ENCODE measurements at regions not wholly inside any gene's neighbourhood (a gene's known extent, or its start where the extent isn't known, plus 50 kb on each side); places are given as distances from the start of the nearest gene placed in this dataset.

DNA sequence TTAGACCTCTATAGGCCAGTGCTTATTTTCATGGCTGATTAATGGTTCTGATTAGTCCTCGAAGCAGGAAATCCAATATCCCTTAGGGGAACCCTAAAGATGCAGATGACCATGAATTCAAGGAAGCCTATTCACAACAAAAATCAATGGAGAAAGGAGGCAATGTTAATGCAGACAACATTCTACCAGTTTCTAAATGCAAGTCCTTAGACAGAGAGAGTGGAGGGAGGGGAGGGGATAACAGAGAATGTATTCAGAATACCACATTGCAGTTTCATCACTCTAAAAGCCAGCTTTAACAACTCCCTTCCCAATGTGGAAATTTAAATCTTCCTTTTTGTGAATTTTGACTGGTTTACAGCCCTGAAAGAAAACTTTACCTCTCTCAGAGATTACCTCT, 87.1 kb upstream of the POU3F2 start:
- Histone ChIP-seq H3K27ac (ENCODE audit: low read depth, low read length, poor library complexity, severe bottlenecking) (no peak overlapping the region), H3K9me3 (ENCODE audit: low read depth, low read length, poor library complexity, severe bottlenecking) (no peaks in the 10 kb centered on the region), H3K27me3 (replicated peaks; ENCODE audit: insufficient read depth, low read depth, low read length, poor library complexity) (no peaks in the 10 kb centered on the region), H3K4me1 (ENCODE audit: insufficient read depth, low read length, poor library complexity, severe bottlenecking) (no peaks in the 10 kb centered on the region), H3K4me3 (ENCODE audit: low read depth, low read length, poor library complexity, severe bottlenecking) (no peak overlapping the region), H3K36me3 (ENCODE audit: insufficient read depth, low read length, poor library complexity, severe bottlenecking) (no peaks in the 10 kb centered on the region)
- CTCF ChIA-PET, result no interaction called here
- TF ChIP-seq, protein P1, sequence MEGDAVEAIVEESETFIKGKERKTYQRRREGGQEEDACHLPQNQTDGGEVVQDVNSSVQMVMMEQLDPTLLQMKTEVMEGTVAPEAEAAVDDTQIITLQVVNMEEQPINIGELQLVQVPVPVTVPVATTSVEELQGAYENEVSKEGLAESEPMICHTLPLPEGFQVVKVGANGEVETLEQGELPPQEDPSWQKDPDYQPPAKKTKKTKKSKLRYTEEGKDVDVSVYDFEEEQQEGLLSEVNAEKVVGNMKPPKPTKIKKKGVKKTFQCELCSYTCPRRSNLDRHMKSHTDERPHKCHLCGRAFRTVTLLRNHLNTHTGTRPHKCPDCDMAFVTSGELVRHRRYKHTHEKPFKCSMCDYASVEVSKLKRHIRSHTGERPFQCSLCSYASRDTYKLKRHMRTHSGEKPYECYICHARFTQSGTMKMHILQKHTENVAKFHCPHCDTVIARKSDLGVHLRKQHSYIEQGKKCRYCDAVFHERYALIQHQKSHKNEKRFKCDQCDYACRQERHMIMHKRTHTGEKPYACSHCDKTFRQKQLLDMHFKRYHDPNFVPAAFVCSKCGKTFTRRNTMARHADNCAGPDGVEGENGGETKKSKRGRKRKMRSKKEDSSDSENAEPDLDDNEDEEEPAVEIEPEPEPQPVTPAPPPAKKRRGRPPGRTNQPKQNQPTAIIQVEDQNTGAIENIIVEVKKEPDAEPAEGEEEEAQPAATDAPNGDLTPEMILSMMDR (conservative IDR thresholded peaks at IDR 0.05; ENCODE audit: low read depth, low read length), result no peak
- no peak for TF ChIP-seq EZH2 (IDR thresholded peaks at IDR 0.05; ENCODE audit: borderline replicate concordance, low read depth, low read length, poor library complexity, severe bottlenecking)
- intact Hi-C loops (cut with micrococcal nuclease; ENCODE audit: unreplicated experiment), result no loop called here
- POLR2A ChIA-PET (ENCODE audit: low non-redundant PET), result no interaction called here
- DNase-seq (ENCODE audit: low spot score), result no peak
- no TSS peak for BruUV-seq (replicated peaks)

GRCh38 chr6:98747960-98748359, 86.4 kb upstream of the POU3F2 start:
- peak; percentile 5 for DNase-seq (ENCODE audit: low spot score)
- ChIA-PET CTCF (interaction anchor here (0.7 kb wide), 1 partner anchor 10 kb away, joined by 5 read pairs; no protein-coding TSS in a partner anchor), POLR2A (ENCODE audit: low non-redundant PET) (no interaction called here)
- Histone ChIP-seq H3K4me3 (ENCODE audit: low read depth, low read length, poor library complexity, severe bottlenecking) (no peak overlapping the region), H3K27ac (ENCODE audit: low read depth, low read length, poor library complexity, severe bottlenecking) (no peak overlapping the region), H3K9me3 (ENCODE audit: low read depth, low read length, poor library complexity, severe bottlenecking) (no peaks in the 10 kb centered on the region), H3K27me3 (replicated peaks; ENCODE audit: insufficient read depth, low read depth, low read length, poor library complexity) (no peaks in the 10 kb centered on the region), H3K36me3 (ENCODE audit: insufficient read depth, low read length, poor library complexity, severe bottlenecking) (no peaks in the 10 kb centered on the region), H3K4me1 (ENCODE audit: insufficient read depth, low read length, poor library complexity, severe bottlenecking) (no peaks in the 10 kb centered on the region)
- intact Hi-C loops (cut with micrococcal nuclease; ENCODE audit: unreplicated experiment), result no loop called here
- BruUV-seq (replicated peaks), result no TSS peak
- TF ChIP-seq EZH2 (IDR thresholded peaks at IDR 0.05; ENCODE audit: borderline replicate concordance, low read depth, low read length, poor library complexity, severe bottlenecking), result no peak
- TF ChIP-seq, protein P1 (conservative IDR thresholded peaks at IDR 0.05; ENCODE audit: low read depth, low read length), result no peak

DNA sequence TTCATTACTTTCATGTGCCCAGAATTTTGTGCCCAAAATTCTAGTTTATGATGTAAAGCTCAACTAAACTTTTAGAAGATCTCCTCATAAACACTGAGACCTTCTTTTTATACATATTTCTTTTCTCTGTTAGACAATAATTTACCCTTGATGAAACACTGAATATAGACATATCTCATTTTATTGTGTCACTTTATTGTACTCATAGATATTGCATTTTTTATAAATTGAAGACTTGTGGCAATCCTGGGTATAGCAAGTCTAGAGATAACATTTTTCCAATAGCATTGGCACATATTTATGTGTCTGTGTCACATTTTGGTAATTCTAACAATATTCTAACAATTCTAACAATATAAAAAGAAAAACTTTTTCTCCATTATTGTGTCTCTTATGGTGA, 74.9 kb upstream of the POU3F2 start:
- TF ChIP-seq, protein P1 (conservative IDR thresholded peaks at IDR 0.05; ENCODE audit: low read depth, low read length), result 0 out of 2 replicates have a peak, but pooled peaks have one; percentile 16
- TF ChIP-seq EZH2 (IDR thresholded peaks at IDR 0.05; ENCODE audit: borderline replicate concordance, low read depth, low read length, poor library complexity, severe bottlenecking), result no peak
- no peak for DNase-seq (ENCODE audit: low spot score)
- Histone ChIP-seq H3K9me3 (ENCODE audit: low read depth, low read length, poor library complexity, severe bottlenecking) (peaks cover 4% of the 10 kb centered on the region), H3K27me3 (replicated peaks; ENCODE audit: insufficient read depth, low read depth, low read length, poor library complexity) (no peaks in the 10 kb centered on the region), H3K27ac (ENCODE audit: low read depth, low read length, poor library complexity, severe bottlenecking) (no peak overlapping the region), H3K36me3 (ENCODE audit: insufficient read depth, low read length, poor library complexity, severe bottlenecking) (no peaks in the 10 kb centered on the region), H3K4me3 (ENCODE audit: low read depth, low read length, poor library complexity, severe bottlenecking) (no peak overlapping the region), H3K4me1 (ENCODE audit: insufficient read depth, low read length, poor library complexity, severe bottlenecking) (no peaks in the 10 kb centered on the region)
- POLR2A ChIA-PET (ENCODE audit: low non-redundant PET), result no interaction called here
- CTCF ChIA-PET, result no interaction called here
- BruUV-seq (replicated peaks), result no TSS peak
- intact Hi-C loops (cut with micrococcal nuclease; ENCODE audit: unreplicated experiment), result no loop called here
